Vagina (tissue), 2 donors: ENCODE measurements at regions not wholly inside any gene's neighbourhood (a gene's known extent, or its start where the extent isn't known, plus 50 kb on each side); places are given as distances from the start of the nearest gene placed in this dataset.

Source experiments
- CTCF ChIP-seq, 3 experiments: fragments of 450-650 bp in 2 of 3; fragments of 200-600 bp in 1 of 3; sonication (generic) in 1 of 3; IDR thresholded peaks; one replicate each; pipeline ENCODE4 v1.5.1; 2017 to 2019; ENCODE audit warnings: antibody characterized with exemption in 3 of 3, mild to moderate bottlenecking in 2 of 3, moderate library complexity in 2 of 3
- POLR2A ChIP-seq, 2 donors: fragments of 450-650 bp; IDR thresholded peaks; one replicate each; pipeline ENCODE4 v1.6.1; 2017; ENCODE audit warnings: antibody characterized with exemption in 2 of 2, mild to moderate bottlenecking in 2 of 2, moderate library complexity in 2 of 2
- POLR2AphosphoS5 ChIP-seq, 2 donors: sonication (generic); formaldehyde crosslinking; IDR thresholded peaks; one replicate each; pipeline ENCODE4 v1.9.0; 2017; ENCODE audit warnings: antibody characterized with exemption in 2 of 2, mild to moderate bottlenecking in 2 of 2, low read depth in 1 of 2; ENCODE audit not compliant: insufficient read depth in 1 of 2

GRCh38 chr6:18640134-18640533, 253.0 kb downstream of the RNF144B start:
- TF ChIP-seq CTCF (IDR thresholded peaks at IDR 0.05) (no peak), POLR2AphosphoS5 (IDR thresholded peaks at IDR 0.05; ENCODE audit: insufficient read depth in 1 of 2, low read depth in 1 of 2) (no peak), POLR2A (IDR thresholded peaks at IDR 0.05) (no peak)
